ENCODE measurements at regions not wholly inside any gene's neighbourhood (a gene's known extent, or its start where the extent isn't known, plus 50 kb on each side); places are given as distances from the start of the nearest gene placed in this dataset.

GRCh38 chr21:26736449-26736848 is 108.8 kb downstream of the ADAMTS1 start:
- TF ChIP-seq, protein P1, sequence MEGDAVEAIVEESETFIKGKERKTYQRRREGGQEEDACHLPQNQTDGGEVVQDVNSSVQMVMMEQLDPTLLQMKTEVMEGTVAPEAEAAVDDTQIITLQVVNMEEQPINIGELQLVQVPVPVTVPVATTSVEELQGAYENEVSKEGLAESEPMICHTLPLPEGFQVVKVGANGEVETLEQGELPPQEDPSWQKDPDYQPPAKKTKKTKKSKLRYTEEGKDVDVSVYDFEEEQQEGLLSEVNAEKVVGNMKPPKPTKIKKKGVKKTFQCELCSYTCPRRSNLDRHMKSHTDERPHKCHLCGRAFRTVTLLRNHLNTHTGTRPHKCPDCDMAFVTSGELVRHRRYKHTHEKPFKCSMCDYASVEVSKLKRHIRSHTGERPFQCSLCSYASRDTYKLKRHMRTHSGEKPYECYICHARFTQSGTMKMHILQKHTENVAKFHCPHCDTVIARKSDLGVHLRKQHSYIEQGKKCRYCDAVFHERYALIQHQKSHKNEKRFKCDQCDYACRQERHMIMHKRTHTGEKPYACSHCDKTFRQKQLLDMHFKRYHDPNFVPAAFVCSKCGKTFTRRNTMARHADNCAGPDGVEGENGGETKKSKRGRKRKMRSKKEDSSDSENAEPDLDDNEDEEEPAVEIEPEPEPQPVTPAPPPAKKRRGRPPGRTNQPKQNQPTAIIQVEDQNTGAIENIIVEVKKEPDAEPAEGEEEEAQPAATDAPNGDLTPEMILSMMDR (IDR thresholded peaks at IDR 0.05), result no peak
- no peak for TF ChIP-seq POLR2A (IDR thresholded peaks at IDR 0.05)

All from right lobe of liver (tissue), 4 donors.